Fibroblast of lung (primary cell): ENCODE measurements at regions not wholly inside any gene's neighbourhood (a gene's known extent, or its start where the extent isn't known, plus 50 kb on each side); places are given as distances from the start of the nearest gene placed in this dataset.
"Not testable (repeated sequence)": the region's sequence is repeated elsewhere in the genome, so short reads cannot be mapped to it uniquely, and the experiment has no call there.

ENCODE experiments used
- DNase-seq, 2 donors: peaks; one replicate each; pipeline versions ENCODE4 v3.0.0 to v3.0.0-alpha.2; 2010; ENCODE audit warnings: low read depth in 2 of 2
- H2AFZ ChIP-seq: 2 replicates; pipeline ENCODE4 v1.5.1; 2012; ENCODE audit warnings: low read length, control low read depth, inconsistent platforms
- H3K27ac ChIP-seq: 2 replicates; pipeline ENCODE4 v1.5.1; 2011; ENCODE audit warnings: low read length, control low read depth; ENCODE audit not compliant: insufficient read depth
- H3K27me3 ChIP-seq: 2 replicates; pipeline ENCODE4 v1.5.1; 2011; ENCODE audit warnings: mild to moderate bottlenecking, low read length; ENCODE audit not compliant: control insufficient read depth, insufficient read depth
- H3K36me3 ChIP-seq: 2 replicates; pipeline ENCODE4 v1.5.1; 2011; ENCODE audit warnings: low read length; ENCODE audit not compliant: control insufficient read depth, insufficient read depth
- H3K4me1 ChIP-seq: 2 replicates; pipeline ENCODE4 v1.5.1; 2011; ENCODE audit warnings: low read length; ENCODE audit not compliant: control insufficient read depth, insufficient read depth; ENCODE audit errors: extremely low read depth
- H3K4me2 ChIP-seq: 2 replicates; pipeline ENCODE4 v1.5.1; 2011; ENCODE audit warnings: low read length, control low read depth; ENCODE audit not compliant: insufficient read depth; ENCODE audit errors: extremely low read depth
- H3K4me3 ChIP-seq, 4 experiments: fragments of 200-600 bp in 1 of 4; sonication (generic) in 1 of 4; replicated peaks in 1 of 4; 2 replicates each; pipeline ENCODE4 v1.5.1; 2011 to 2016; ENCODE audit warnings: low read length in 4 of 4, low read depth in 3 of 4, mild to moderate bottlenecking in 3 of 4, control low read depth in 2 of 4, inconsistent platforms in 1 of 4, mixed read lengths in 1 of 4; ENCODE audit not compliant: insufficient read depth in 1 of 4; ENCODE audit errors: control extremely low read depth in 1 of 4
- H3K79me2 ChIP-seq: 2 replicates; pipeline ENCODE4 v1.5.1; 2012; ENCODE audit warnings: mild to moderate bottlenecking, low read length, inconsistent platforms; ENCODE audit not compliant: control insufficient read depth, insufficient read depth
- H3K9ac ChIP-seq: 2 replicates; pipeline ENCODE4 v1.5.1; 2011; ENCODE audit warnings: mild to moderate bottlenecking, low read length, control low read depth; ENCODE audit not compliant: insufficient read depth
- H3K9me3 ChIP-seq: 2 replicates; pipeline ENCODE4 v1.5.1; 2012; ENCODE audit warnings: low read depth, low read length; ENCODE audit not compliant: control insufficient read depth, insufficient read depth
- H4K20me1 ChIP-seq: 2 replicates; pipeline ENCODE4 v1.5.1; 2011; ENCODE audit warnings: low read length; ENCODE audit not compliant: control insufficient read depth, insufficient read depth; ENCODE audit errors: extremely low read depth
- EZH2 ChIP-seq: IDR thresholded peaks from 2 replicates; pipeline ENCODE4 v1.5.1; 2012; ENCODE audit warnings: low read length, control low read depth, mild to moderate bottlenecking; ENCODE audit errors: missing control alignments
- TF ChIP-seq, protein P1 (sequence below), 2 donors: IDR thresholded peaks in 1 of 2; conservative IDR thresholded peaks in 1 of 2; 1 replicate in 1 of 2; 2 replicates in 1 of 2; pipeline ENCODE4 v1.5.1; 2011 to 2012; ENCODE audit warnings: low read length in 2 of 2, control low read depth in 1 of 2, inconsistent platforms in 1 of 2, low read depth in 1 of 2, mild to moderate bottlenecking in 1 of 2

DNA sequence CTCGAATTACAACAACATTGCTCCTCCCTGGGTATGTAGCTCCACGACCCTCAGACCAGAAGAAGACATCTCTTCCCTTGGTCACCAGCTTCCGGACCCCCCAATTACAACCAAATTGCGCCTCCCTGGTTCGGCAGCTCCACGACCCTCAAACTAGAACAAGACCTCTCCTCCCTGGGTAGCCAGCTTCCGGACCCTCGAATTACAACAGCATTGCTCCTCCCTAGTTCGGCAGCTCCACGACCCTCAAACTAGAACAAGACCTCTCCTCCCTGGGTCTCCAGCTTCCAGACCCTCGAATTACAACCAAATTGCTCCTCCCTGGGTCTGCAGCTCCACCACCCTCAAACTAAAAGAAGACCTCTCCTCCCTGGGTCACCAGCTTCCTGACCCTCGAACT is 322.7 kb downstream of the PREX1 start:
- H2AFZ ChIP-seq, H3K27me3 ChIP-seq, DNase-seq, H3K36me3 ChIP-seq, H3K27ac ChIP-seq, H4K20me1 ChIP-seq, H3K4me1 ChIP-seq, H3K4me3 ChIP-seq, H3K4me2 ChIP-seq, H3K9me3 ChIP-seq, H3K79me2 ChIP-seq, H3K9ac ChIP-seq: not testable (repeated sequence)

DNA sequence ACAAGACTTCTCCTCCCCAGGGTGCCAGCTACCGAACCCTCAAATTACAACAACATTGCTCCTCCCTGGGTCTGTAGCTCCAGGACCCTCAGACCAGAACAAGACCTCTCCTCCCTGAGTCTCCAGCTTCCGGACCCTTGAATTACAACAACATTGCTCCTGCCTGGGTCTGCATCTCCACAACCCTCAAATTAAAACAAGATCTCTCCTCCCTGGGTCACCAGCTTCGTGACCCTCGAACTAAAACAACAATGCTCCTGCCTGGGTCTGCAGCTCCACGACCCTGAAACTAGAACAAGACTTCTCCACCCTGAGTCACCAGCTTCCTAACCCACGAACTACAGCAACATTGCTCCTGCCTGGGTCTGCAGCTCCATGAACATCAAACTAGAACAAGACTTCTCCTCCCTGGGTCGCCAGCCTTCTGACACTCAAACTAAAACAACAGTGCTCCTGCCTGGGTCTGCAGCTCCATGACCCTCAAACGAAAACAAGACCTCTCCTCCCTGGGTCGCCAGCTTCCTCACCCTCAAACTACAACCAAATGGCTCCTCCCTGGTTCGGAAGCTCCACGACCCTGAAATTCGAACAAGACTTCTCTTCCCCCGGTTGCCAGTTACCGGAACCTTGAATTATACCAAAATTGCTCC is 324.5 kb downstream of the PREX1 start:
- Histone ChIP-seq H3K4me1 (no peaks in the 10 kb centered on the region), H3K79me2 (no peaks in the 10 kb centered on the region), H3K4me2 (no peak overlapping the region), H4K20me1 (no peaks in the 10 kb centered on the region), H3K9ac (no peak overlapping the region), H3K27ac (no peak overlapping the region), H2AFZ (no peak overlapping the region), H3K9me3 (no peaks in the 10 kb centered on the region), H3K27me3 (no peaks in the 10 kb centered on the region), H3K4me3 (no peak overlapping the region), H3K36me3 (no peaks in the 10 kb centered on the region)
- DNase-seq: no peak
- TF ChIP-seq, protein P1, sequence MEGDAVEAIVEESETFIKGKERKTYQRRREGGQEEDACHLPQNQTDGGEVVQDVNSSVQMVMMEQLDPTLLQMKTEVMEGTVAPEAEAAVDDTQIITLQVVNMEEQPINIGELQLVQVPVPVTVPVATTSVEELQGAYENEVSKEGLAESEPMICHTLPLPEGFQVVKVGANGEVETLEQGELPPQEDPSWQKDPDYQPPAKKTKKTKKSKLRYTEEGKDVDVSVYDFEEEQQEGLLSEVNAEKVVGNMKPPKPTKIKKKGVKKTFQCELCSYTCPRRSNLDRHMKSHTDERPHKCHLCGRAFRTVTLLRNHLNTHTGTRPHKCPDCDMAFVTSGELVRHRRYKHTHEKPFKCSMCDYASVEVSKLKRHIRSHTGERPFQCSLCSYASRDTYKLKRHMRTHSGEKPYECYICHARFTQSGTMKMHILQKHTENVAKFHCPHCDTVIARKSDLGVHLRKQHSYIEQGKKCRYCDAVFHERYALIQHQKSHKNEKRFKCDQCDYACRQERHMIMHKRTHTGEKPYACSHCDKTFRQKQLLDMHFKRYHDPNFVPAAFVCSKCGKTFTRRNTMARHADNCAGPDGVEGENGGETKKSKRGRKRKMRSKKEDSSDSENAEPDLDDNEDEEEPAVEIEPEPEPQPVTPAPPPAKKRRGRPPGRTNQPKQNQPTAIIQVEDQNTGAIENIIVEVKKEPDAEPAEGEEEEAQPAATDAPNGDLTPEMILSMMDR (conservative IDR thresholded peaks at IDR 0.05 in 1 of 2, IDR thresholded peaks at IDR 0.05 in 1 of 2; ENCODE audit: low read depth in 1 of 2, low read length in 2 of 2): no peak
- no peak for TF ChIP-seq EZH2

DNA sequence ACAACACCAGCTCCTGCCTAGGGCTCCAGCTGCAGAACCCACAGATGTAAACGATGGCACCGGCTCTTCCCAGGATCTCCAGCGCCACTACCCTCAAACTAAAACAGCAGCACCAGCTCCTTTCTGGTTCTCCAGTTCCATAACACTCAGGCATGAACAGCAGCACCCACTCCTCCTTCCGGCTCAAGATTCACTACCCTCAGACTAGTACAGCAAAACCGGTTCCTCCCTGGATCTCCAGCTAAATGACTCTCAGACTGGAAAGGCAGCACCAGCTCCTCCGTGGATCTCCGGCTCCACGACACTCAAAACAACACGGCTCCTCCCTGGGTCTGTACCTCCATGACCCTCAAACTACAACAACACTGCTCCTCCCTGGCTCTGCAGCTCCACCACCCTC is 325.0 kb downstream of the PREX1 start:
- TF ChIP-seq, protein P1 (conservative IDR thresholded peaks at IDR 0.05 in 1 of 2, IDR thresholded peaks at IDR 0.05 in 1 of 2; ENCODE audit: low read depth in 1 of 2, low read length in 2 of 2): no peak
- TF ChIP-seq EZH2: no peak
- Histone ChIP-seq H4K20me1 (no peaks in the 10 kb centered on the region), H3K9me3 (no peaks in the 10 kb centered on the region), H3K9ac (no peak overlapping the region), H3K27ac (no peak overlapping the region), H3K4me3 (no peak overlapping the region), H3K36me3 (no peaks in the 10 kb centered on the region), H3K27me3 (no peaks in the 10 kb centered on the region), H3K79me2 (no peaks in the 10 kb centered on the region), H2AFZ (no peak overlapping the region), H3K4me1 (no peaks in the 10 kb centered on the region), H3K4me2 (no peak overlapping the region)
- DNase-seq: no peak
